Heart right ventricle (tissue), 16 donors: ENCODE measurements at regions not wholly inside any gene's neighbourhood (a gene's known extent, or its start where the extent isn't known, plus 50 kb on each side); places are given as distances from the start of the nearest gene placed in this dataset.

Source experiments
- ATAC-seq, 8 donors: fragments of 200-7000 bp; cut with Tn5 transposase; one replicate each; pipeline ENCODE4 v1.9.1; 2020; ENCODE audit warnings: mild to moderate bottlenecking in 8 of 8, moderate library complexity in 8 of 8, moderate number of reproducible peaks in 1 of 8
- DNase-seq, 2 donors: peaks; one replicate each; pipeline ENCODE4 v3.0.0-alpha.2; 2020
- H3K27ac ChIP-seq, 10 donors: fragments of 200-600 bp; sonication (generic) in 2 of 10; one replicate each; pipeline versions ENCODE4 v1.5.0 to v1.8.0; 2020 to 2022; ENCODE audit warnings: mild to moderate bottlenecking in 3 of 10
- H3K27me3 ChIP-seq, 7 donors: fragments of 200-600 bp; one replicate each; pipeline ENCODE4 v1.8.0; 2021 to 2022; ENCODE audit warnings: mild to moderate bottlenecking in 2 of 7
- H3K36me3 ChIP-seq, 9 donors: fragments of 200-600 bp; sonication (generic) in 1 of 9; one replicate each; pipeline versions ENCODE4 v1.5.0 to v1.8.0; 2020 to 2022; ENCODE audit warnings: mild to moderate bottlenecking in 2 of 9
- H3K4me1 ChIP-seq, 9 donors: fragments of 200-600 bp; sonication (generic) in 1 of 9; one replicate each; pipeline versions ENCODE4 v1.5.0 to v1.8.0; 2020 to 2022; ENCODE audit warnings: mild to moderate bottlenecking in 4 of 9
- H3K4me3 ChIP-seq, 10 donors: fragments of 200-600 bp; sonication (generic) in 2 of 10; one replicate each; pipeline versions ENCODE4 v1.5.0 to v1.8.0; 2020 to 2022; ENCODE audit warnings: mild to moderate bottlenecking in 7 of 10, moderate library complexity in 2 of 10
- H3K9me3 ChIP-seq, 11 donors: fragments of 200-600 bp in 10 of 11; sonication (generic) in 2 of 11; one replicate each; pipeline versions ENCODE4 v1.5.0 to v1.8.0; 2013 to 2022; ENCODE audit warnings: mild to moderate bottlenecking in 2 of 11, control low read depth in 1 of 11, moderate library complexity in 1 of 11
- WGBS, 2 donors: extraction: QIAGEN DNeasy Blood & Tissue Kit; methylation state at CpG; one replicate each; pipeline ENCODE4 v1.1.7; 2013; ENCODE audit warnings: inconsistent platforms in 1 of 2; 5-methylcytosine and 5-hydroxymethylcytosine counted together
- intact Hi-C, 10 donors: fragments of 100-400 bp; cut with DNase I; formaldehyde crosslinking; loops; one replicate each; pipeline versions ENCODE4 v1.11.1 to v1.14.2; 2022
- TF ChIP-seq, protein P1 (sequence below), 9 donors: fragments of 200-600 bp; sonication (generic) in 2 of 9; IDR thresholded peaks; one replicate each; pipeline versions ENCODE4 v1.5.0 to v1.8.0; 2021 to 2022; ENCODE audit warnings: antibody characterized with exemption in 9 of 9, mild to moderate bottlenecking in 5 of 9, moderate library complexity in 1 of 9
- donor health status: Arrhythmogenic right ventricular cardiomyopathy.
- donor health status: ischemic (EF 13 %, LVEDD 7.1; RV severe dilation, severe dysfunction).
- donor health status: healthy with polysubstance abuse.
- donor health status: DM: no; HTN: yes; CAD: no.
- donor health status: DM: no; HTN: no; CAD: no.
- donor health status: ischemic (EF 25% LVEDD 6.9; RV normal size, moderate dysfunction).
- donor health status: ischemic (EF 25% LVEDD 5.7; RV mildly dilated, moderate dysfunction).
- donor health status: healthy.
- donor health status: DM: yes; HTN: yes; CAD: no.
- donor health status: Ischemic cardiomyopathy.
- donor health status: ischemic (EF 35%, LVEDD 5.7; RV mildly dilated, moderate dysfunction).
- donor health status: nonischemic (EF 11% LVEDD 7.7; RV severe dilation, severe dysfunction).
- donor health status: DM: yes; HTN: yes; CAD: no.
- donor health status: PGD.
- donor health status: ischemic (EF 29% LVEDD 5.4; RV normal size, mild dysfunction).
- donor health status: nonischemic (EF 23%, LVEDD 6.1; RV moderate dilation, normal function).

DNA sequence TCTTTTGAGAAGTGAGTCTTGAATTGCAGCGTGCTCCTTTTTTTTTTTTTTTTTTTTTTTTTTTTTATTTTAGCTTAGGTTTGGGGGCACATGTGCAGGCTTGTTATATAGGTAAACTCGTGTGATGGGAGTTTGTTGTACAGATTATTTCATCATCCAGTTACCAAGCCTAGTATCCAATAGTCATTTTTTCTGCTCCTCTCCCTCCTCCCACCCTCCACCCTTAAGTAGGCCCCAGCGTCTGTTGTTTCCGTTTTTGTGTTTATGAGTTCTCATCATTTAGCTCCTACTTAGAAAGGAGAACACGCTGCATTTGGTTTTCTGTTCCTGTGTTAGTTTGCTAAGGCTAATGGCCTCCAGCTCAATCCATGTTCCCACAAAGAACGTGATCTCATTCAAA, 81.3 kb upstream of the TSPAN5 start:
- intact Hi-C loops = loop anchor here in 1 of 10 donors (10.0 kb wide), 1 partner anchor 665 kb away; no protein-coding TSS in a partner anchor

DNA sequence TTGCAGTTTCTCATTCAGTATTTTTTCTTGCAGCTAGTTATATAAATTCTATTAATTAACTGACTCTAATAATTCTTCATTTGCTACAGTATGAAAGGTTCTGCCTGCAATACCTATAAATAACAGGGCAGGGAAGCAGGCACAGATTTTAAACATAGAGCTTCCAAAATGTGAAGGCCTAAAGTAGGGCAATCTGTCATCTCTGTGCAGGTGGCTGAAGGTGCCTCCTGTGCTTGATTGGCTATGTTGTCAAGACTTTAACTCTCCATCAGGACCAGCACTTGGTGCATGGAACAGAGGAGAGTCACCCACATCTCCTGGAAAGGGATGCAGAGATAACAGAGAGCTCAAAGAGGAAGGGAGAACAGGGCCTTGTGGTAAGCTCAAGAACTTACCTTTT, 75.2 kb upstream of the TSPAN5 start:
- no peak for ATAC-seq
- intact Hi-C loops = no loop called here
- no peak overlapping the region for H3K4me3 ChIP-seq
- H3K27ac ChIP-seq = no peak overlapping the region
- no peaks in the 10 kb centered on the region for H3K4me1 ChIP-seq
- H3K36me3 ChIP-seq = no peaks in the 10 kb centered on the region
- DNase-seq = no peak
- H3K9me3 ChIP-seq = peaks cover 0 to 14% (median 0%) of the 10 kb centered on the region in 11 donors
- TF ChIP-seq, protein P1, sequence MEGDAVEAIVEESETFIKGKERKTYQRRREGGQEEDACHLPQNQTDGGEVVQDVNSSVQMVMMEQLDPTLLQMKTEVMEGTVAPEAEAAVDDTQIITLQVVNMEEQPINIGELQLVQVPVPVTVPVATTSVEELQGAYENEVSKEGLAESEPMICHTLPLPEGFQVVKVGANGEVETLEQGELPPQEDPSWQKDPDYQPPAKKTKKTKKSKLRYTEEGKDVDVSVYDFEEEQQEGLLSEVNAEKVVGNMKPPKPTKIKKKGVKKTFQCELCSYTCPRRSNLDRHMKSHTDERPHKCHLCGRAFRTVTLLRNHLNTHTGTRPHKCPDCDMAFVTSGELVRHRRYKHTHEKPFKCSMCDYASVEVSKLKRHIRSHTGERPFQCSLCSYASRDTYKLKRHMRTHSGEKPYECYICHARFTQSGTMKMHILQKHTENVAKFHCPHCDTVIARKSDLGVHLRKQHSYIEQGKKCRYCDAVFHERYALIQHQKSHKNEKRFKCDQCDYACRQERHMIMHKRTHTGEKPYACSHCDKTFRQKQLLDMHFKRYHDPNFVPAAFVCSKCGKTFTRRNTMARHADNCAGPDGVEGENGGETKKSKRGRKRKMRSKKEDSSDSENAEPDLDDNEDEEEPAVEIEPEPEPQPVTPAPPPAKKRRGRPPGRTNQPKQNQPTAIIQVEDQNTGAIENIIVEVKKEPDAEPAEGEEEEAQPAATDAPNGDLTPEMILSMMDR (IDR thresholded peaks at IDR 0.05) = no peak
- H3K27me3 ChIP-seq = no peaks in the 10 kb centered on the region

More for the DNA sequence above, 81.3 kb upstream of the TSPAN5 start:
- peaks cover 0 to 15% (median 0%) of the 10 kb centered on the region in 11 donors for H3K9me3 ChIP-seq
- DNase-seq = no peak
- H3K27ac ChIP-seq = no peak overlapping the region
- H3K27me3 ChIP-seq = no peaks in the 10 kb centered on the region
- no peak overlapping the region for H3K4me3 ChIP-seq
- H3K4me1 ChIP-seq = no peaks in the 10 kb centered on the region
- H3K36me3 ChIP-seq = no peaks in the 10 kb centered on the region
- WGBS, 2 donors = 74 to 77% methylated on average over 6 of the region's 6 CpGs
- ATAC-seq = no peak
- TF ChIP-seq, protein P1 (IDR thresholded peaks at IDR 0.05) = no peak

DNA sequence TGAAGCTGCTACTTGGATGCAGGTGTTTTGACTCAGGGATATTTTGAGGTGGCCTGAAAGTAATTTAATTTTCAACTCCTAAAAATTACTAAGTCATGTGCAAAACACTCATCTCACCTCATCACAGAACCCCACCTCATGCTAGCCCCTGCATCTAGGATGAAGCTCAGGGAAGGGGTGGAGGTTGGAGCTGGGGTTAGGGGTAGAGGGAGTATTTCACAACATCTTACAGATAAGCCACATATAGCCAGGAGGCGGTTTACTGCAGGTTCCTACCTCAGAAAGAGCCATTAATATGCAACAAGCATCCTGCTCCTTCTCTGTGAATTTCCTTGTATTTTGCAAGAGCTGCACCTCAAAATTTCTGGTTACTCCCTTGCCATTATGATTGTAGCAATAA, 70.5 kb upstream of the TSPAN5 start:
- TF ChIP-seq, protein P1 (IDR thresholded peaks at IDR 0.05) = no peak
- Histone ChIP-seq H3K36me3 (no peaks in the 10 kb centered on the region), H3K4me3 (no peak overlapping the region), H3K27me3 (no peaks in the 10 kb centered on the region), H3K4me1 (no peaks in the 10 kb centered on the region), H3K9me3 (peaks cover 0 to 12% (median 0%) of the 10 kb centered on the region in 11 donors), H3K27ac (no peak overlapping the region)
- intact Hi-C loops = no loop called here
- 81% methylated on average over 1 of the region's 1 CpG for WGBS, 2 donors
- ATAC-seq (no peak), DNase-seq (no peak)

DNA sequence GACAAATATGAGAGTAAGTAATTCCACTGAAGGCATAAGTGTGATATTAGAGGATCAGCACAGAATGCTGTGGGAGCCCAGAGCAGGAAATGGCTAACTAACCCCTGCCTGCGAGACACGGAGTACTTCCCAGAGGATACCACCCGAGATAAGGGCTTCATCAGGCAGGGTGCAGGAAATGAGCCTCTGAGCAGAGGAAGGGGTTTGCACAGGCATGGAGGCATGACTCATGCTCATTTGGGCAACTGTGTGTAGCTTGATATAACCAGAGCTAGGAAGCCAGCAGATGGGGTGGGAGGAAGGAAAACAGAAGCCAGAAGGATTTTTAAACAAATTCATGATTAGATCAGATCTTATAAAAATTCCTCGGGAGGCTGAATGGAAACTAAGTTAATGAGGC, 70.0 kb upstream of the TSPAN5 start:
- peaks cover 0 to 17% (median 0%) of the 10 kb centered on the region in 11 donors for H3K9me3 ChIP-seq
- DNase-seq (peak in 1 of 2 donors; percentile 5), ATAC-seq (peak in 3 of 8 donors; percentile 35 to 52 (median 40))
- H3K36me3 ChIP-seq = no peaks in the 10 kb centered on the region
- H3K4me3 ChIP-seq = no peak overlapping the region
- WGBS, 2 donors = 25 to 42% methylated on average over 4 of the region's 4 CpGs
- H3K27ac ChIP-seq = no peak overlapping the region
- no peaks in the 10 kb centered on the region for H3K4me1 ChIP-seq
- intact Hi-C loops = no loop called here
- no peaks in the 10 kb centered on the region for H3K27me3 ChIP-seq
- TF ChIP-seq, protein P1 (IDR thresholded peaks at IDR 0.05) = no peak
